DMS 273 (cell line): ENCODE measurements at regions not wholly inside any gene's neighbourhood (a gene's known extent, or its start where the extent isn't known, plus 50 kb on each side); places are given as distances from the start of the nearest gene placed in this dataset.
"Not testable (repeated sequence)": the region's sequence is repeated elsewhere in the genome, so short reads cannot be mapped to it uniquely, and the experiment has no call there.

Source experiments
- DNase-seq: peaks from one replicate; lab custom pipeline; 2025; ENCODE audit not compliant: unreplicated experiment; lab: John Stamatoyannopoulos, UW

GRCh38 chr3:95227092-95227491, 1164.2 kb downstream of the NSUN3 start:
- DNase-seq = no peak

GRCh38 chr3:95228416-95228815, 1165.6 kb downstream of the NSUN3 start:
- DNase-seq = no peak

GRCh38 chr3:95235916-95236315, 1173.1 kb downstream of the NSUN3 start:
- no peak for DNase-seq

- DNase-seq = no peak
These were observed 1174.9 kb downstream of the NSUN3 start for GRCh38 chr3:95237783-95238182.

GRCh38 chr3:95240395-95240794, 1177.5 kb downstream of the NSUN3 start:
- no peak for DNase-seq

- not testable (repeated sequence) for DNase-seq
These were observed 1178.4 kb downstream of the NSUN3 start for GRCh38 chr3:95241256-95241655.

GRCh38 chr3:95246413-95246812, 1183.6 kb downstream of the NSUN3 start:
- no peak for DNase-seq

GRCh38 chr3:95254061-95254460, 1191.2 kb downstream of the NSUN3 start:
- DNase-seq = no peak

GRCh38 chr3:95254758-95255157, 1191.9 kb downstream of the NSUN3 start:
- DNase-seq = no peak

- peak; percentile 52 for DNase-seq
These were observed 1202.3 kb downstream of the NSUN3 start for GRCh38 chr3:95265129-95265528.

- peak; percentile 37 for DNase-seq
These were observed 1208.5 kb downstream of the NSUN3 start for GRCh38 chr3:95271395-95271794.

- no peak for DNase-seq
These were observed 1209.3 kb downstream of the NSUN3 start for GRCh38 chr3:95272166-95272565.

- DNase-seq = peak; percentile 97
These were observed 1209.9 kb downstream of the NSUN3 start for GRCh38 chr3:95272781-95273180.

GRCh38 chr3:95277613-95278012, 1214.8 kb downstream of the NSUN3 start:
- DNase-seq = peak; percentile 64

GRCh38 chr3:95280711-95281352, 1218.0 kb downstream of the NSUN3 start:
- no peak for DNase-seq

GRCh38 chr3:95289295-95289694, 1226.4 kb downstream of the NSUN3 start:
- DNase-seq = no peak

- DNase-seq = no peak
These were observed 1234.7 kb downstream of the NSUN3 start for GRCh38 chr3:95297581-95297980.

GRCh38 chr3:95302044-95302443, 1239.2 kb downstream of the NSUN3 start:
- DNase-seq = no peak

- DNase-seq = no peak
These were observed 1247.7 kb downstream of the NSUN3 start for GRCh38 chr3:95310560-95310959.

- DNase-seq = no peak
These were observed 1248.4 kb downstream of the NSUN3 start for GRCh38 chr3:95311272-95311671.

GRCh38 chr3:95312650-95313049, 1249.8 kb downstream of the NSUN3 start:
- no peak for DNase-seq

GRCh38 chr3:95319921-95320494, 1257.1 kb downstream of the NSUN3 start:
- DNase-seq = no peak

- DNase-seq = no peak
These were observed 1264.6 kb downstream of the NSUN3 start for GRCh38 chr3:95327478-95327877.
